A549 (cell line): ENCODE measurements at regions not wholly inside any gene's neighbourhood (a gene's known extent, or its start where the extent isn't known, plus 50 kb on each side); places are given as distances from the start of the nearest gene placed in this dataset.

Experiments
- BHLHE40 ChIP-seq: IDR thresholded peaks from 2 replicates; pipeline ENCODE4 v1.6.1; 2012; ENCODE audit warnings: low read depth, low read length, inconsistent platforms
- CTCF ChIP-seq: fragments of >200 bp; sonication (Bioruptor Twin); formaldehyde crosslinking; IDR thresholded peaks from 3 replicates; pipeline ENCODE4 v1.5.1; 2016
- NFE2L2 ChIP-seq: fragments of 150-350 bp; conservative IDR thresholded peaks from 2 replicates; pipeline ENCODE4 v1.6.1; 2014; ENCODE audit warnings: low read length
- REST ChIP-seq: fragments of 200-600 bp; sonication (generic); IDR thresholded peaks from 2 replicates; pipeline ENCODE4 v1.6.1; 2016; ENCODE audit warnings: antibody characterized with exemption, mild to moderate bottlenecking, moderate library complexity

- TF ChIP-seq CTCF (no peak), REST (no peak), NFE2L2 (no peak), BHLHE40 (no peak)
Observed at GRCh38 chr2:123036300-123036699, 988.8 kb upstream of the CNTNAP5 start.
